RWPE2 (cell line): ENCODE measurements at regions not wholly inside any gene's neighbourhood (a gene's known extent, or its start where the extent isn't known, plus 50 kb on each side); places are given as distances from the start of the nearest gene placed in this dataset.

Experiments
- ATAC-seq: fragments of 200-7000 bp; cut with Tn5 transposase; 3 replicates; pipeline ENCODE4 v1.9.1; 2021; ENCODE audit warnings: low read depth
- DNase-seq: peaks from one replicate; pipeline ENCODE4 v3.0.0-alpha.2; 2020; ENCODE audit warnings: low spot score
- H3K27ac ChIP-seq: fragments of 450-650 bp; 2 replicates; pipeline ENCODE4 v1.5.1; 2017; ENCODE audit warnings: mild to moderate bottlenecking; ENCODE audit not compliant: poor library complexity, severe bottlenecking
- H3K27me3 ChIP-seq: fragments of 250-450 bp; sonication (Bioruptor Pico); 2 replicates; pipeline ENCODE4 v1.5.1; 2021; ENCODE audit warnings: mild to moderate bottlenecking, moderate library complexity; ENCODE audit not compliant: insufficient read depth, poor library complexity, severe bottlenecking
- H3K36me3 ChIP-seq: fragments of 250-450 bp; sonication (Bioruptor Pico); 2 replicates; pipeline ENCODE4 v1.5.1; 2020; ENCODE audit warnings: low read depth, mild to moderate bottlenecking, moderate library complexity
- H3K4me1 ChIP-seq: fragments of 250-450 bp; sonication (Bioruptor Pico); 2 replicates; pipeline ENCODE4 v1.5.1; 2021; ENCODE audit warnings: mild to moderate bottlenecking, moderate library complexity; ENCODE audit not compliant: insufficient read depth, poor library complexity, severe bottlenecking
- H3K4me3 ChIP-seq: fragments of 250-450 bp; sonication (Bioruptor Pico); 2 replicates; pipeline ENCODE4 v1.5.1; 2021; ENCODE audit warnings: mild to moderate bottlenecking, moderate library complexity; ENCODE audit not compliant: severe bottlenecking
- H3K9me3 ChIP-seq: fragments of 250-450 bp; sonication (Bioruptor Pico); 2 replicates; pipeline ENCODE4 v1.5.1; 2021; ENCODE audit warnings: mild to moderate bottlenecking, moderate library complexity; ENCODE audit not compliant: severe bottlenecking
- TF ChIP-seq, protein P1 (sequence below): fragments of 450-650 bp; IDR thresholded peaks from one replicate; pipeline ENCODE4 v1.5.1; 2017; ENCODE audit warnings: mild to moderate bottlenecking, moderate library complexity; ENCODE audit not compliant: poor library complexity, severe bottlenecking

DNA sequence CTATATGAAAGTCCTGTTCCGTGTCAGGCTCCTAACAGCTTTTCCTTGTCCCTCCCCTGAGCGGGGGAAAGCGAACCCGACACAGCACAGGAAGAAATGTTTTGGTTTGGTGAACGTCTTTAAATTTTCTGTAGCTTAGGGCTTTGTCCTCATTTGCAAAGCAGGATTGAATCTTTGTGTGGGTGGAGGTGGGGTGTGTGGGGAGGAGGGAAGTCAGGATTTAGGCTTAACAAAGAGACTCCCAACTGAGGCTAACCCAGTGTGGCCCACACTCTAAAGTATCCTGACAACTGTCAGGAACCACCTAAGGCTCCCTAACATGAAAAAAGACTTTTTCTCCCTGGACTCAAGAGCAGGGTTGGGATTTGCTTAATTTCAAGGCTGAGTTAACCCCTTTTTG lies 376.2 kb upstream of the C1orf174 start:
- H3K27ac ChIP-seq, result no peak overlapping the region
- no peaks in the 10 kb centered on the region for H3K36me3 ChIP-seq
- H3K9me3 ChIP-seq, result peaks cover 5% of the 10 kb centered on the region
- H3K4me1 ChIP-seq, result no peaks in the 10 kb centered on the region
- H3K27me3 ChIP-seq, result no peaks in the 10 kb centered on the region
- TF ChIP-seq, protein P1, sequence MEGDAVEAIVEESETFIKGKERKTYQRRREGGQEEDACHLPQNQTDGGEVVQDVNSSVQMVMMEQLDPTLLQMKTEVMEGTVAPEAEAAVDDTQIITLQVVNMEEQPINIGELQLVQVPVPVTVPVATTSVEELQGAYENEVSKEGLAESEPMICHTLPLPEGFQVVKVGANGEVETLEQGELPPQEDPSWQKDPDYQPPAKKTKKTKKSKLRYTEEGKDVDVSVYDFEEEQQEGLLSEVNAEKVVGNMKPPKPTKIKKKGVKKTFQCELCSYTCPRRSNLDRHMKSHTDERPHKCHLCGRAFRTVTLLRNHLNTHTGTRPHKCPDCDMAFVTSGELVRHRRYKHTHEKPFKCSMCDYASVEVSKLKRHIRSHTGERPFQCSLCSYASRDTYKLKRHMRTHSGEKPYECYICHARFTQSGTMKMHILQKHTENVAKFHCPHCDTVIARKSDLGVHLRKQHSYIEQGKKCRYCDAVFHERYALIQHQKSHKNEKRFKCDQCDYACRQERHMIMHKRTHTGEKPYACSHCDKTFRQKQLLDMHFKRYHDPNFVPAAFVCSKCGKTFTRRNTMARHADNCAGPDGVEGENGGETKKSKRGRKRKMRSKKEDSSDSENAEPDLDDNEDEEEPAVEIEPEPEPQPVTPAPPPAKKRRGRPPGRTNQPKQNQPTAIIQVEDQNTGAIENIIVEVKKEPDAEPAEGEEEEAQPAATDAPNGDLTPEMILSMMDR, result no peak
- ATAC-seq (no peak), DNase-seq (no peak)
- no peak overlapping the region for H3K4me3 ChIP-seq

DNA sequence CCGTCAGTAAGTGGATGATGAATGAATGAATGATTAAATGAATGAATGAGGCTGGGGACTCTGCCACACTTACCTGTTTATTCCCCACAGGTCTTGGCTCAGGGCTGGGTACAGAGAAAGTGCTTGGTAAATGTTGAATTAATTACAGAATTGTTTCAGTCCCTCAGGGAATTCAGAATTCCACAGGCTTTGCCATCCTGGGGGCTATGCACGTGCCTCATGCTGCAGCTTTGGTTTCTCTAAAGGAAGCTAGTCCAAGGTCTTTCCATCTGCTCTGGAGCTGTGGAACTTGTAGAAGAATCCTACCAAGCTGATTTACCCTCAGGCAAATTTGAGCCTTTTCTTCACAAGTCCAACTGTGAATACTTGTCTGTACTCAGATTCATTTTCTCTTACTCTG lies 376.8 kb upstream of the AJAP1 start:
- no peaks in the 10 kb centered on the region for H3K4me1 ChIP-seq
- no peaks in the 10 kb centered on the region for H3K27me3 ChIP-seq
- H3K36me3 ChIP-seq, result no peaks in the 10 kb centered on the region
- peaks cover 5% of the 10 kb centered on the region for H3K9me3 ChIP-seq
- DNase-seq (no peak), ATAC-seq (no peak)
- TF ChIP-seq, protein P1, result no peak
- H3K27ac ChIP-seq, result no peak overlapping the region
- no peak overlapping the region for H3K4me3 ChIP-seq

DNA sequence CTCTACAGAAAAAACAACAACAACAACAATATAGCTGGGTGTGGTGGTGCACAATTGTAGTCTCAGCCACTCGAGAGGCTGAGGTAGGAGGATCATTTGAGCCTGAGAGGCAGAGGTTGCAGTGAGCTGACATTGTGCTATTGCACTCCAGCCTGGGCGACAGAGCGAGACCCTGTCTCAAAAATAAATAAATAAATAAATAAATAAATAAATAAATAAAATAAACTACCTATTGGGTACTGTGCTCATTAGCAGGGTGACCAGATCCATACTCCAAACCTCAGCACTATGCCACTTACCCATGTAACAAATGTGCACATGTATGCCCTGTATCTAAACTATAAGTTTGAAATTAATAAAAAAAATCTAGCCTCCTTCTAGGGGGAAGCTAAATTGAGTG lies 369.4 kb upstream of the AJAP1 start:
- H3K36me3 ChIP-seq, result no peaks in the 10 kb centered on the region
- DNase-seq, result no peak
- H3K27ac ChIP-seq, result no peak overlapping the region
- H3K9me3 ChIP-seq, result no peaks in the 10 kb centered on the region
- H3K4me3 ChIP-seq, result no peak overlapping the region
- TF ChIP-seq, protein P1, result no peak
- no peaks in the 10 kb centered on the region for H3K27me3 ChIP-seq
- no peaks in the 10 kb centered on the region for H3K4me1 ChIP-seq
- no peak for ATAC-seq

DNA sequence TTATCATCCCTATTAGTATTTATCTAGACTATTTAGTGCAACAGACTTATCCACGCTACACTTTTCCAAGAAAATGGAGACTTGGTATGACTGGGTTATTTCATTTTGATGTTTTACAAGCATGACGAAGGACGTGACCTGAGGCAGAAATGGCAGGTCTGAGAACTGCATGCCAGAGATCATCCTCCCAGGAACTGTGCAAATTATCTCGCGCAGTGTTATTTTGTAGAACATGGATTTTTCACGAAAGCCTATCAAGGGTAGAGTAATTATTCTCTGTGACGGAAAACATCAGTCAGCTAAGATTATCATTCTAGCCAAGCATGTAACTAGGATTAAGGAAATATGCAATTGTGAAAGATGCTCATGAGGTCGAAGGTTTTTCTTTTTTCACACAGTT lies 361.5 kb upstream of the AJAP1 start:
- DNase-seq (no peak), ATAC-seq (no peak)
- Histone ChIP-seq H3K36me3 (no peaks in the 10 kb centered on the region), H3K9me3 (no peaks in the 10 kb centered on the region), H3K27me3 (no peaks in the 10 kb centered on the region), H3K4me3 (no peak overlapping the region), H3K4me1 (no peaks in the 10 kb centered on the region), H3K27ac (no peak overlapping the region)
- TF ChIP-seq, protein P1, result no peak

DNA sequence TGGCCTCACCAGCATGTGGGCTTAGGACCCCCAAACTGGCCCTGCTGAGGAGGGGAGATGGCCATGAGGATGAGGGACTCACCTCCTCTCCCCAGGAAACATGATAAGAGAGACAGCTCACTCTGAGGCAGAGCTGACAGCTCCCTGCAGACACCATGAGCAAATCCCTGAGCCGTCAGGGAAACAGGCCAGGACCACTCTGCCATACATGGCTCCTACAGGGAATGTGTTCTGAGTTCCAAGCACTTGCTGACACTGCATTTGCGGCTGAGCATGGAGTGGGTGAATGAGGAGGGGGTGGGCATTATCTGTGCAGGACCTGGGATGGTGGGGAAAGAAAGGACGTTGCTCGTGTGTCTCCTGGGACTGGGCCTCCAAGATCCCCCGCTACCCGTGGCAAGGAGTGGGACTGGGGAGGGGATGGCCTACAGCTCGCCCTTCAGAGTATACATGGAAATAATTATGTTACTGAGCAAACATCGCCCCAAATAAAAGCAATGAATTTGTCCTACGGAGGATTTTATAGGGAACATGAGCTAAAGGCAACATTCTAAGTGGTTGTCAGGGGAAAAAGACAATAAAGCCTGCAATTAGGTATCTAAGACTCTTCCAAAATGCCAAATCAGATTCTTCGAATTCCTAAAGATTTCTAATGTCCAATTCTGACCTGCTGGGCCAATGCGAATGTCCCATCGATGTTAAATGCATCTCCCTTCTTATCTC lies 355.9 kb upstream of the AJAP1 start:
- DNase-seq (no peak), ATAC-seq (no peak)
- Histone ChIP-seq H3K4me1 (no peaks in the 10 kb centered on the region), H3K4me3 (no peak overlapping the region), H3K9me3 (no peaks in the 10 kb centered on the region), H3K27me3 (no peaks in the 10 kb centered on the region), H3K27ac (no peak overlapping the region), H3K36me3 (no peaks in the 10 kb centered on the region)
- TF ChIP-seq, protein P1, result no peak
